Natural killer cell treated with Interleukin-12 subunit alpha and Interleukin-12 subunit beta and Interleukin-15 and Interleukin-18, amount 100 ng/mL, for 72 hours (primary cell): ENCODE measurements at regions not wholly inside any gene's neighbourhood (a gene's known extent, or its start where the extent isn't known, plus 50 kb on each side); places are given as distances from the start of the nearest gene placed in this dataset.

Source experiments
- ATAC-seq, 2 donors: fragments of 150-1000 bp; cut with Tn5 transposase in 1 of 2; sonication (Bioruptor Pico), chemical (Tn5 transposase) in 1 of 2; 2 replicates each; pipeline ENCODE4 v1.10.0; 2021
- DNase-seq: peaks from one replicate; pipeline ENCODE4 v3.0.0; 2022; ENCODE audit warnings: low spot score
- H3K27ac Mint-ChIP-seq, 2 donors: 1 replicate in 1 of 2; 2 replicates in 1 of 2; pipeline ENCODE4 v1.8.0; 2022; ENCODE audit warnings: mixed read lengths in 2 of 2, mild to moderate bottlenecking in 1 of 2, moderate library complexity in 1 of 2
- H3K27me3 Mint-ChIP-seq, 2 donors: 1 replicate in 1 of 2; 2 replicates in 1 of 2; pipeline ENCODE4 v1.8.0; 2022; ENCODE audit warnings: mixed read lengths in 2 of 2
- H3K36me3 Mint-ChIP-seq: one replicate; pipeline ENCODE4 v1.8.0; 2022; ENCODE audit warnings: mixed read lengths
- H3K4me1 Mint-ChIP-seq, 2 donors: 1 replicate in 1 of 2; 2 replicates in 1 of 2; pipeline ENCODE4 v1.8.0; 2022; ENCODE audit warnings: low read depth in 2 of 2, mixed read lengths in 2 of 2, mild to moderate bottlenecking in 1 of 2
- H3K4me3 Mint-ChIP-seq: one replicate; pipeline ENCODE4 v1.8.0; 2022; ENCODE audit warnings: mixed read lengths
- H3K9me3 Mint-ChIP-seq: 2 replicates; pipeline ENCODE4 v1.8.0; 2022; ENCODE audit warnings: mixed read lengths

- no peak for ATAC-seq
- no peak for DNase-seq
- Mint-ChIP-seq H3K36me3 (peaks cover 16% of the 10 kb centered on the region), H3K4me3 (no peak overlapping the region), H3K4me1 (no peaks in the 10 kb centered on the region), H3K9me3 (peaks cover 7% of the 10 kb centered on the region), H3K27ac (no peak overlapping the region), H3K27me3 (peaks cover 8 to 14% of the 10 kb centered on the region in 2 donors)
Measured at GRCh38 chr4:105088110-105088879, 58.4 kb upstream of the TET2 start.

DNA sequence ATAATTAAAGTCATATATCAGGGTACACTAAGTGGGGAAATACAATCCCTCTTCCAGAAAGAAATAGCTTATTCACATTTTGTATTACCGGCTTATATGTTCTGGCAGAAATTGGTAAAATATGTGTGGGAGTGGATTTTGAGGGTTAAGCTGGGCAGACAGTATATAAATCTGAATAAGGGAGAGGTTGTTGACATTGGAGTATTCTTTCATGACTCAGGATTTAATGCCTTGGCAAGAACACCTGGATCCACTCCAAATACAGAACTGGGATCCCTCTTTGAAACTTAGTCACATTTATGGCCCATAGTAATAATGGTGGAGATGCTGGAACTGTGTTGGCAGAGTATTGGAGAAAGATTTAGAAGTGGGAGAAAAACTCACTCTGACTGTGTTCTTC is 54.3 kb upstream of the TET2 start:
- Mint-ChIP-seq H3K27ac (no peak overlapping the region), H3K4me1 (no peaks in the 10 kb centered on the region), H3K4me3 (no peak overlapping the region), H3K36me3 (peaks cover 31% of the 10 kb centered on the region), H3K27me3 (peaks cover 0 to 9% of the 10 kb centered on the region in 2 donors), H3K9me3 (peaks cover 9% of the 10 kb centered on the region)
- no peak for DNase-seq
- no peak for ATAC-seq

DNA sequence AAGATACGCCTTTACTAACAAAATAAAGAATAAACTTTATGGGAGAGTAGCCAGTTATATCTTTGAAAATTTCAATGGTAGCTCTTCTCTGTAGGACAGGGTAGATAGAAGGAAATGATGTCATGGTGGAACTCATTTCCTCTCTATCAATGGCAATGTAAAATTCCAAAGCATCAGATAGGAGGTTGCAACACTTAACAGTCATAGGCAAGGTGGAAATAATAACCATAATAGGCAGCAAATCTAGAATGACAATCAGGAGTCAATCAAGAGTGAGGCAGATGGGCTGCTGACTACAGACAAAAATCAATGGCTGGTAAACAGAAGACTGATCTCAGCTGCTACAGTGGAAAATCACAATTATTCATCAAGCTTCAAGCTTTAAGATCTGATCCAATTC is 53.9 kb upstream of the TET2 start:
- Mint-ChIP-seq H3K27ac (no peak overlapping the region), H3K27me3 (peaks cover 0 to 9% of the 10 kb centered on the region in 2 donors), H3K4me1 (no peaks in the 10 kb centered on the region), H3K36me3 (peaks cover 32% of the 10 kb centered on the region), H3K9me3 (peaks cover 9% of the 10 kb centered on the region), H3K4me3 (no peak overlapping the region)
- DNase-seq (no peak), ATAC-seq (no peak)

GRCh38 chr4:105093975-105094374 is 52.7 kb upstream of the TET2 start:
- peaks cover 17% of the 10 kb centered on the region for H3K9me3 Mint-ChIP-seq
- ATAC-seq (no peak), DNase-seq (no peak)
- no peaks in the 10 kb centered on the region for H3K4me1 Mint-ChIP-seq
- H3K27ac Mint-ChIP-seq: no peak overlapping the region
- H3K27me3 Mint-ChIP-seq: peaks cover 2 to 13% of the 10 kb centered on the region in 2 donors
- no peak overlapping the region for H3K4me3 Mint-ChIP-seq
- H3K36me3 Mint-ChIP-seq: peaks cover 43% of the 10 kb centered on the region
